IMR-90 (cell line): ENCODE measurements at regions not wholly inside any gene's neighbourhood (a gene's known extent, or its start where the extent isn't known, plus 50 kb on each side); places are given as distances from the start of the nearest gene placed in this dataset.

Source experiments
- CHD1 ChIP-seq: IDR thresholded peaks from 2 replicates; pipeline ENCODE4 v1.6.1; 2012; ENCODE audit warnings: low read depth, low read length, improper control_type of control experiment
- CTCF ChIP-seq: conservative IDR thresholded peaks from 2 replicates; pipeline ENCODE4 v1.5.1; 2012; ENCODE audit warnings: mild to moderate bottlenecking, low read depth, low read length, improper control_type of control experiment
- POLR2A ChIP-seq: IDR thresholded peaks from 2 replicates; pipeline ENCODE4 v1.6.1; 2012; ENCODE audit warnings: mild to moderate bottlenecking, low read depth, low read length
- RAD21 ChIP-seq: IDR thresholded peaks from 2 replicates; pipeline ENCODE4 v1.6.1; 2012; ENCODE audit warnings: low read length, improper control_type of control experiment

- no peak for TF ChIP-seq CHD1
- no peak for TF ChIP-seq POLR2A
- no peak for TF ChIP-seq CTCF
- no peak for TF ChIP-seq RAD21
Measured at GRCh38 chr2:19500126-19500525, 141.7 kb upstream of the OSR1 start.
